ENCODE measurements at regions not wholly inside any gene's neighbourhood (a gene's known extent, or its start where the extent isn't known, plus 50 kb on each side); places are given as distances from the start of the nearest gene placed in this dataset.

- CTCF ChIA-PET = no interaction called here
These were observed 132.1 kb upstream of the KCNG1 start for GRCh38 chr20:51154708-51155690.

GRCh38 chr20:51153867-51154707 lies 131.2 kb upstream of the KCNG1 start:
- ChIA-PET CTCF (no interaction called here), POLR2A (no interaction called here)
- no peaks in the 10 kb centered on the region for H3K9me3 Mint-ChIP-seq
- H3K4me3 Mint-ChIP-seq = no peak overlapping the region
- DNase-seq = no peak
- ATAC-seq = no peak
- TF ChIP-seq CTCF (IDR thresholded peaks at IDR 0.05) = no peak
- intact Hi-C loops (cut with micrococcal nuclease) = no loop called here
- no peak overlapping the region for H3K27ac Mint-ChIP-seq
- H3K27me3 Mint-ChIP-seq = peaks cover 25% of the 10 kb centered on the region
- H3K36me3 Mint-ChIP-seq (ENCODE audit: low read depth) = no peaks in the 10 kb centered on the region
- no peaks in the 10 kb centered on the region for H3K4me1 Mint-ChIP-seq (ENCODE audit: low read depth)

More at GRCh38 chr20:51154708-51155690, 132.1 kb upstream of the KCNG1 start:
- intact Hi-C loops (cut with micrococcal nuclease) = no loop called here
- H3K36me3 Mint-ChIP-seq (ENCODE audit: low read depth) = no peaks in the 10 kb centered on the region
- no peak overlapping the region for H3K27ac Mint-ChIP-seq
- H3K9me3 Mint-ChIP-seq = no peaks in the 10 kb centered on the region
- ATAC-seq (no peak), DNase-seq (no peak)
- H3K27me3 Mint-ChIP-seq = peaks cover 25% of the 10 kb centered on the region
- H3K4me1 Mint-ChIP-seq (ENCODE audit: low read depth) = no peaks in the 10 kb centered on the region
- TF ChIP-seq CTCF (IDR thresholded peaks at IDR 0.05) = no peak
- H3K4me3 Mint-ChIP-seq = no peak overlapping the region
- POLR2A ChIA-PET = no interaction called here

GRCh38 chr20:51148941-51149340 lies 126.0 kb upstream of the KCNG1 start:
- Mint-ChIP-seq H3K27ac (no peak overlapping the region), H3K4me3 (no peak overlapping the region), H3K4me1 (ENCODE audit: low read depth) (no peaks in the 10 kb centered on the region), H3K27me3 (peaks cover 26% of the 10 kb centered on the region), H3K9me3 (peaks cover 2% of the 10 kb centered on the region), H3K36me3 (ENCODE audit: low read depth) (no peaks in the 10 kb centered on the region)
- CTCF ChIA-PET = no interaction called here
- DNase-seq = no peak
- no peak for TF ChIP-seq CTCF (IDR thresholded peaks at IDR 0.05)
- intact Hi-C loops (cut with micrococcal nuclease) = no loop called here
- POLR2A ChIA-PET = no interaction called here
- ATAC-seq = no peak

DNA sequence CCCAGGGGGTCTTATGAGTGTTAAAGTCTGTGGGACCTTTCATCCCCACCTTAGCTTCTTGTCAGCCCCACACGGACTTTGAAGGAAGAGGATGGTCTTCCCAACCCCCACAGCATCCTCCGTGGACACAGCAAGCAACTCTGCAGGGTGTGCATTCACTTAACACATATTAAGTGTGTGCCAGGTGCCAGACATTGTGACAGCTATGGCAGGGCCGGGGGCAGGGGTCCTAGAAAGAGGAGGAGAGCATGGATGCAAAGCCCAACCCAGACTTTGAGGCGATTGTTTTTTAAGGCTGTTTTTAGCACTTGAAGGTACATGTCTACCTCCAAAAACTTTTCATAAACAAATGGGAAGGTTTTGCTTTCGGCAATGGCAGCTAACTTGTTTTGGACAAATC lies 121.6 kb upstream of the KCNG1 start:
- H3K27me3 Mint-ChIP-seq = peaks cover 26% of the 10 kb centered on the region
- no peak for DNase-seq
- no peak for TF ChIP-seq CTCF (IDR thresholded peaks at IDR 0.05)
- intact Hi-C loops (cut with micrococcal nuclease) = no loop called here
- no peak for ATAC-seq
- peaks cover 2% of the 10 kb centered on the region for H3K9me3 Mint-ChIP-seq
- ChIA-PET POLR2A (no interaction called here), CTCF (interaction anchor here (1.0 to 1.4 kb wide), 2 partner anchors 129 to 151 kb away, joined by 3 to 4 read pairs; no protein-coding TSS in a partner anchor)
- H3K27ac Mint-ChIP-seq = no peak overlapping the region
- H3K4me1 Mint-ChIP-seq (ENCODE audit: low read depth) = no peaks in the 10 kb centered on the region
- no peaks in the 10 kb centered on the region for H3K36me3 Mint-ChIP-seq (ENCODE audit: low read depth)
- no peak overlapping the region for H3K4me3 Mint-ChIP-seq

- peaks cover 30% of the 10 kb centered on the region for H3K27me3 Mint-ChIP-seq
- ATAC-seq (no peak), DNase-seq (no peak)
- no peaks in the 10 kb centered on the region for H3K4me1 Mint-ChIP-seq (ENCODE audit: low read depth)
- intact Hi-C loops (cut with micrococcal nuclease) = no loop called here
- H3K4me3 Mint-ChIP-seq = no peak overlapping the region
- CTCF ChIA-PET = no interaction called here
- H3K36me3 Mint-ChIP-seq (ENCODE audit: low read depth) = no peaks in the 10 kb centered on the region
- TF ChIP-seq CTCF (IDR thresholded peaks at IDR 0.05) = no peak
- POLR2A ChIA-PET = no interaction called here
- no peak overlapping the region for H3K27ac Mint-ChIP-seq
- H3K9me3 Mint-ChIP-seq = peaks cover 2% of the 10 kb centered on the region
These were observed 120.7 kb upstream of the KCNG1 start for GRCh38 chr20:51143652-51144051.

Measured in activated CD8-positive, alpha-beta T cell treated with anti-CD3 and anti-CD28 coated beads for 36 hours (primary cell).